Smooth muscle cell (in vitro differentiated cells): ENCODE measurements at regions not wholly inside any gene's neighbourhood (a gene's known extent, or its start where the extent isn't known, plus 50 kb on each side); places are given as distances from the start of the nearest gene placed in this dataset.

Source experiments
- DNase-seq: peaks from one replicate; lab custom pipeline; 2025; ENCODE audit not compliant: unreplicated experiment; lab: John Stamatoyannopoulos, UW
- H2AFZ ChIP-seq: fragments of 200-600 bp; sonication (generic); 2 replicates; pipeline ENCODE4 v1.6.0; 2016; ENCODE audit warnings: antibody characterized with exemption, low read depth, mild to moderate bottlenecking
- H3F3A ChIP-seq: fragments of 200-600 bp; sonication (generic); 2 replicates; pipeline ENCODE4 v1.6.0; 2017; ENCODE audit warnings: antibody characterized with exemption, low read depth
- H3K27ac ChIP-seq: fragments of 200-600 bp; sonication (generic); 2 replicates; pipeline ENCODE4 v1.5.1; 2016; ENCODE audit warnings: low read depth, mild to moderate bottlenecking
- H3K27me3 ChIP-seq: fragments of 200-600 bp; sonication (generic); 2 replicates; pipeline ENCODE4 v1.6.1; 2016; ENCODE audit warnings: low read depth, mild to moderate bottlenecking
- H3K36me3 ChIP-seq: fragments of 200-600 bp; sonication (generic); 2 replicates; pipeline ENCODE4 v1.5.1; 2016; ENCODE audit warnings: low read depth
- H3K4me1 ChIP-seq: fragments of 200-600 bp; sonication (generic); 2 replicates; pipeline ENCODE4 v1.5.1; 2016; ENCODE audit warnings: low read depth
- H3K4me2 ChIP-seq: fragments of 200-600 bp; sonication (generic); 2 replicates; pipeline ENCODE4 v1.6.0; 2016; ENCODE audit warnings: mild to moderate bottlenecking
- H3K4me3 ChIP-seq: fragments of 200-600 bp; sonication (generic); 2 replicates; pipeline ENCODE4 v1.5.1; 2016; ENCODE audit warnings: mild to moderate bottlenecking
- H3K79me2 ChIP-seq: fragments of 200-600 bp; sonication (generic); 2 replicates; pipeline ENCODE4 v1.6.0; 2016; ENCODE audit warnings: low read depth, mild to moderate bottlenecking
- H3K9ac ChIP-seq: fragments of 200-600 bp; sonication (generic); 2 replicates; pipeline ENCODE4 v1.6.0; 2016; ENCODE audit warnings: low read depth
- H3K9me3 ChIP-seq: fragments of 200-600 bp; sonication (generic); replicated peaks from 2 replicates; pipeline ENCODE4 v1.5.1; 2016; ENCODE audit warnings: low read depth
- H4K20me1 ChIP-seq: fragments of 200-600 bp; sonication (generic); 2 replicates; pipeline ENCODE4 v1.6.0; 2016; ENCODE audit warnings: low read depth
- CTCF ChIP-seq: fragments of 200-600 bp; sonication (generic); IDR thresholded peaks from 2 replicates; pipeline ENCODE4 v1.5.1; 2017; ENCODE audit warnings: borderline replicate concordance, mild to moderate bottlenecking, antibody characterized with exemption; ENCODE audit not compliant: insufficient read depth, poor library complexity, severe bottlenecking
- WGBS: methylation state at CpG from one replicate; pipeline ENCODE4 v1.1.7; 2016; ENCODE audit warnings: low lambda C conversion rate; 5-methylcytosine and 5-hydroxymethylcytosine counted together

GRCh38 chr4:159410076-159410777, 307.3 kb downstream of the RAPGEF2 start:
- no peak for DNase-seq
- TF ChIP-seq CTCF: no peak
- Histone ChIP-seq H3K79me2 (no peaks in the 10 kb centered on the region), H3K4me2 (no peak overlapping the region), H4K20me1 (no peaks in the 10 kb centered on the region), H3K9ac (no peak overlapping the region), H3F3A (no peaks in the 10 kb centered on the region), H2AFZ (no peak overlapping the region), H3K27ac (no peak overlapping the region), H3K4me3 (no peak overlapping the region), H3K4me1 (no peaks in the 10 kb centered on the region), H3K36me3 (no peaks in the 10 kb centered on the region), H3K9me3 (no peaks in the 10 kb centered on the region), H3K27me3 (no peaks in the 10 kb centered on the region)
- 56% methylated on average over 4 of the region's 4 CpGs for WGBS

GRCh38 chr4:159410891-159411290, 308.0 kb downstream of the RAPGEF2 start:
- H3K4me3 ChIP-seq: no peak overlapping the region
- no peak overlapping the region for H3K4me2 ChIP-seq
- H3K4me1 ChIP-seq: no peaks in the 10 kb centered on the region
- no peak for TF ChIP-seq CTCF
- 96% methylated on average over 5 of the region's 5 CpGs for WGBS
- no peaks in the 10 kb centered on the region for H3K27me3 ChIP-seq
- no peak for DNase-seq
- H3K79me2 ChIP-seq: no peaks in the 10 kb centered on the region
- no peaks in the 10 kb centered on the region for H3F3A ChIP-seq
- H4K20me1 ChIP-seq: no peaks in the 10 kb centered on the region
- H2AFZ ChIP-seq: no peak overlapping the region
- no peaks in the 10 kb centered on the region for H3K9me3 ChIP-seq
- no peak overlapping the region for H3K9ac ChIP-seq
- no peaks in the 10 kb centered on the region for H3K36me3 ChIP-seq
- no peak overlapping the region for H3K27ac ChIP-seq

- no peak overlapping the region for H3K27ac ChIP-seq
- no peak overlapping the region for H3K4me3 ChIP-seq
- no peaks in the 10 kb centered on the region for H3K36me3 ChIP-seq
- H3K27me3 ChIP-seq: no peaks in the 10 kb centered on the region
- H3K4me1 ChIP-seq: no peaks in the 10 kb centered on the region
- no peaks in the 10 kb centered on the region for H3K79me2 ChIP-seq
- no peaks in the 10 kb centered on the region for H3F3A ChIP-seq
- WGBS: 84% methylated on average over 6 of the region's 6 CpGs
- H4K20me1 ChIP-seq: no peaks in the 10 kb centered on the region
- H3K9ac ChIP-seq: no peak overlapping the region
- no peak for TF ChIP-seq CTCF
- no peak overlapping the region for H3K4me2 ChIP-seq
- DNase-seq: no peak
- H2AFZ ChIP-seq: no peak overlapping the region
- H3K9me3 ChIP-seq: no peaks in the 10 kb centered on the region
These were observed 310.5 kb downstream of the RAPGEF2 start for GRCh38 chr4:159413306-159413943.

- no peak for TF ChIP-seq CTCF
- Histone ChIP-seq H3K36me3 (no peaks in the 10 kb centered on the region), H3K9ac (no peak overlapping the region), H3K27ac (no peak overlapping the region), H3K4me2 (no peak overlapping the region), H3K79me2 (no peaks in the 10 kb centered on the region), H3F3A (no peaks in the 10 kb centered on the region), H3K27me3 (no peaks in the 10 kb centered on the region), H4K20me1 (no peaks in the 10 kb centered on the region), H2AFZ (no peak overlapping the region), H3K4me3 (no peak overlapping the region), H3K9me3 (no peaks in the 10 kb centered on the region), H3K4me1 (no peaks in the 10 kb centered on the region)
- 90% methylated on average over 4 of the region's 4 CpGs for WGBS
- DNase-seq: no peak
These were observed 311.4 kb downstream of the RAPGEF2 start for GRCh38 chr4:159414305-159414704.
